OCI-LY3 (cell line): ENCODE measurements at regions not wholly inside any gene's neighbourhood (a gene's known extent, or its start where the extent isn't known, plus 50 kb on each side); places are given as distances from the start of the nearest gene placed in this dataset.

ENCODE experiments used
- H2AFZ ChIP-seq: fragments of 200-600, 300-600 bp; shearing (Covaris generic); 2 replicates; pipeline ENCODE4 v1.6.0; 2014; ENCODE audit warnings: antibody characterized with exemption, low read depth, low read length
- H3K27ac ChIP-seq: fragments of 200-600, 300-600 bp; sonication (generic); 2 replicates; pipeline ENCODE4 v1.5.1; 2014; ENCODE audit warnings: mild to moderate bottlenecking, low read length, moderate library complexity, mixed read lengths
- H3K27me3 ChIP-seq: fragments of 200-600, 300-600 bp; sonication (generic); 2 replicates; pipeline ENCODE4 v1.6.1; 2014; ENCODE audit warnings: low read depth, low read length, mixed read lengths
- H3K36me3 ChIP-seq: fragments of 200-600, 300-600 bp; sonication (generic); replicated peaks from 2 replicates; pipeline ENCODE3; 2014; ENCODE audit warnings: low read depth, low read length, mixed read lengths
- H3K4me1 ChIP-seq: fragments of 300-600, 200-600 bp; sonication (generic); 2 replicates; pipeline ENCODE4 v1.6.1; 2014; ENCODE audit warnings: low read length, mixed read lengths
- H3K4me2 ChIP-seq: fragments of 200-600, 300-600 bp; sonication (generic); 2 replicates; pipeline ENCODE4 v1.6.1; 2014; ENCODE audit warnings: low read length, mixed read lengths
- H3K4me3 ChIP-seq: fragments of 300-600, 200-600 bp; sonication (generic); 2 replicates; pipeline ENCODE4 v1.5.1; 2014; ENCODE audit warnings: antibody characterized with exemption, mild to moderate bottlenecking, low read length, moderate library complexity
- H3K79me2 ChIP-seq: fragments of 300-600, 200-600 bp; shearing (Covaris generic); 2 replicates; pipeline ENCODE4 v1.6.1; 2014; ENCODE audit warnings: mild to moderate bottlenecking, low read length, mixed read lengths
- H3K9ac ChIP-seq: fragments of 300-600, 200-600 bp; shearing (Covaris generic); 2 replicates; pipeline ENCODE4 v1.6.0; 2014; ENCODE audit warnings: mild to moderate bottlenecking, low read length, moderate library complexity
- H3K9me3 ChIP-seq: fragments of 200-600, 300-600 bp; shearing (Covaris generic); 2 replicates; pipeline ENCODE4 v1.6.1; 2014; ENCODE audit warnings: low read length, mixed read lengths; ENCODE audit not compliant: insufficient read depth
- H4K20me1 ChIP-seq: fragments of 200-600, 300-600 bp; sonication (generic); 2 replicates; pipeline ENCODE4 v1.6.1; 2016; ENCODE audit warnings: low read length, mixed read lengths; ENCODE audit not compliant: insufficient read depth
- CTCF ChIP-seq: fragments of 200-600, 300-600 bp; sonication (generic); IDR thresholded peaks from 2 replicates; pipeline ENCODE4 v1.5.1; 2014; ENCODE audit warnings: antibody characterized with exemption, low read length, low read depth
- EZH2phosphoT487 ChIP-seq: fragments of 200-600 bp; shearing (Covaris generic); IDR thresholded peaks from 2 replicates; pipeline ENCODE4 v1.6.1; 2018; ENCODE audit warnings: antibody characterized with exemption, mixed run types, low read depth

- TF ChIP-seq CTCF, result no peak
- no peak for TF ChIP-seq EZH2phosphoT487
- Histone ChIP-seq H3K4me2 (no peak overlapping the region), H4K20me1 (no peaks in the 10 kb centered on the region), H3K4me1 (no peaks in the 10 kb centered on the region), H3K79me2 (no peaks in the 10 kb centered on the region), H3K9me3 (no peaks in the 10 kb centered on the region), H3K27me3 (no peaks in the 10 kb centered on the region), H3K36me3 (no peaks in the 10 kb centered on the region), H3K27ac (no peak overlapping the region), H3K4me3 (no peak overlapping the region), H2AFZ (no peak overlapping the region), H3K9ac (no peak overlapping the region)
These were observed 187.7 kb upstream of the KLF6 start for GRCh38 chr10:3972460-3973301.

- TF ChIP-seq EZH2phosphoT487, result no peak
- TF ChIP-seq CTCF, result no peak
- Histone ChIP-seq H3K79me2 (no peaks in the 10 kb centered on the region), H3K4me1 (no peaks in the 10 kb centered on the region), H3K36me3 (no peaks in the 10 kb centered on the region), H3K27ac (no peak overlapping the region), H3K27me3 (no peaks in the 10 kb centered on the region), H3K9me3 (no peaks in the 10 kb centered on the region), H4K20me1 (no peaks in the 10 kb centered on the region), H3K4me3 (no peak overlapping the region), H2AFZ (no peak overlapping the region), H3K4me2 (no peak overlapping the region), H3K9ac (no peak overlapping the region)
These were observed 186.7 kb upstream of the KLF6 start for GRCh38 chr10:3971713-3972112.

- no peak for TF ChIP-seq EZH2phosphoT487
- no peak for TF ChIP-seq CTCF
- Histone ChIP-seq H3K36me3 (no peaks in the 10 kb centered on the region), H3K4me3 (no peak overlapping the region), H3K79me2 (no peaks in the 10 kb centered on the region), H4K20me1 (no peaks in the 10 kb centered on the region), H3K9me3 (no peaks in the 10 kb centered on the region), H3K27ac (no peak overlapping the region), H3K4me1 (no peaks in the 10 kb centered on the region), H3K4me2 (no peak overlapping the region), H3K27me3 (no peaks in the 10 kb centered on the region), H2AFZ (no peak overlapping the region), H3K9ac (no peak overlapping the region)
These were observed 185.1 kb upstream of the KLF6 start for GRCh38 chr10:3969876-3970666.

DNA sequence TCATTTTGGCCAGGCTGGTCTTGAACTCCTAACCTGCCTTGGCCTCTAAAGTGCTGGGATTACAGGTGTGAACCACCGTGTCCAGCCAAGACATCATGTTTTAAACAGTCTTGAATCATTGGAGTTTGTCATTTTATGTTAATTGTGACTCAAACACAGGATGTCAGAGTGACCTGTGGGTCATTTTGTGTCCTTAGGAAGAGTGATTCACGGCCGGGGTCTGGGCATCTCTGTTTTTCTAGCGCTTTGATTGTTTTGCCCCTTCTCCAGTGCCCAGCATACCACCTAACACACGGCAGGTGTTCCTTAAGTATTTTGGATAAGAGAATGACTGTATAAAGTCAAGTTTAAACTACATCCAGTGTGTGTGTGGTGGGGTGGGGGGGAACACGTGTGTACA lies 183.7 kb upstream of the KLF6 start:
- H4K20me1 ChIP-seq, result no peaks in the 10 kb centered on the region
- H3K4me3 ChIP-seq, result no peak overlapping the region
- no peak overlapping the region for H3K4me2 ChIP-seq
- H3K36me3 ChIP-seq, result no peaks in the 10 kb centered on the region
- no peaks in the 10 kb centered on the region for H3K27me3 ChIP-seq
- H3K9ac ChIP-seq, result no peak overlapping the region
- no peak overlapping the region for H3K27ac ChIP-seq
- no peaks in the 10 kb centered on the region for H3K4me1 ChIP-seq
- no peak overlapping the region for H2AFZ ChIP-seq
- TF ChIP-seq CTCF (no peak), EZH2phosphoT487 (no peak)
- no peaks in the 10 kb centered on the region for H3K79me2 ChIP-seq
- no peaks in the 10 kb centered on the region for H3K9me3 ChIP-seq
